NCI-H128 (cell line): ENCODE measurements at regions not wholly inside any gene's neighbourhood (a gene's known extent, or its start where the extent isn't known, plus 50 kb on each side); places are given as distances from the start of the nearest gene placed in this dataset.
"Not testable (repeated sequence)": the region's sequence is repeated elsewhere in the genome, so short reads cannot be mapped to it uniquely, and the experiment has no call there.

Experiments used
- DNase-seq: peaks from one replicate; lab custom pipeline; 2025; ENCODE audit not compliant: unreplicated experiment; lab: John Stamatoyannopoulos, UW

GRCh38 chr13:76300688-76301087, 585.5 kb downstream of the KCTD12 start:
- no peak for DNase-seq

- DNase-seq, result no peak
Measured at GRCh38 chr13:76297331-76297730, 588.9 kb downstream of the KCTD12 start.

- DNase-seq, result no peak
Measured at GRCh38 chr13:76296751-76297150, 589.5 kb downstream of the KCTD12 start.

- DNase-seq, result not testable (repeated sequence)
Measured at GRCh38 chr13:76295020-76295419, 591.2 kb downstream of the KCTD12 start.

GRCh38 chr13:76293751-76294150, 592.5 kb downstream of the KCTD12 start:
- no peak for DNase-seq

- DNase-seq, result no peak
Measured at GRCh38 chr13:76293346-76293745, 592.9 kb downstream of the KCTD12 start.

- DNase-seq, result no peak
Measured at GRCh38 chr13:76292726-76293125, 593.5 kb downstream of the KCTD12 start.

GRCh38 chr13:76292031-76292430, 594.2 kb downstream of the KCTD12 start:
- no peak for DNase-seq

GRCh38 chr13:76289558-76289957, 596.6 kb downstream of the KCTD12 start:
- no peak for DNase-seq

GRCh38 chr13:76286178-76286577, 600.0 kb downstream of the KCTD12 start:
- DNase-seq, result no peak

- no peak for DNase-seq
Measured at GRCh38 chr13:76285463-76285862, 600.7 kb downstream of the KCTD12 start.

- DNase-seq, result not testable (repeated sequence)
Measured at GRCh38 chr13:76279766-76280165, 606.4 kb downstream of the KCTD12 start.

GRCh38 chr13:76271728-76272232, 614.4 kb downstream of the KCTD12 start:
- no peak for DNase-seq

GRCh38 chr13:76268307-76268706, 617.9 kb downstream of the KCTD12 start:
- DNase-seq, result not testable (repeated sequence)

- no peak for DNase-seq
Measured at GRCh38 chr13:76267216-76267615, 619.0 kb downstream of the KCTD12 start.

- no peak for DNase-seq
Measured at GRCh38 chr13:76266561-76266960, 619.6 kb downstream of the KCTD12 start.

GRCh38 chr13:76250211-76250610, 614.1 kb downstream of the LMO7 start:
- no peak for DNase-seq

GRCh38 chr13:76245920-76246319, 609.8 kb downstream of the LMO7 start:
- DNase-seq, result no peak

GRCh38 chr13:76245211-76245610, 609.1 kb downstream of the LMO7 start:
- no peak for DNase-seq

- DNase-seq, result not testable (repeated sequence)
Measured at GRCh38 chr13:76243120-76243519, 607.0 kb downstream of the LMO7 start.

GRCh38 chr13:76239031-76239680, 603.0 kb downstream of the LMO7 start:
- no peak for DNase-seq

- no peak for DNase-seq
Measured at GRCh38 chr13:76231522-76232167, 595.5 kb downstream of the LMO7 start.

GRCh38 chr13:76229281-76229680, 593.2 kb downstream of the LMO7 start:
- no peak for DNase-seq
